VCaP (cell line): ENCODE measurements at regions not wholly inside any gene's neighbourhood (a gene's known extent, or its start where the extent isn't known, plus 50 kb on each side); places are given as distances from the start of the nearest gene placed in this dataset.

Experiments
- H3K27ac ChIP-seq: fragments of 450-650 bp; 2 replicates; pipeline ENCODE4 v1.5.1; 2017
- CTCF ChIP-seq: fragments of 450-650 bp; conservative IDR thresholded peaks from 2 replicates; pipeline ENCODE4 v1.5.1; 2017; ENCODE audit warnings: mild to moderate bottlenecking, moderate library complexity

GRCh38 chr11:81421251-81421860 is 1312.3 kb downstream of the FAM181B start:
- no peak for TF ChIP-seq CTCF
- no peak overlapping the region for H3K27ac ChIP-seq

- no peak overlapping the region for H3K27ac ChIP-seq
Observed at GRCh38 chr11:81420668-81421250, 1312.9 kb downstream of the FAM181B start.

GRCh38 chr11:81397316-81397715 is 1336.3 kb downstream of the FAM181B start:
- no peak for TF ChIP-seq CTCF
- no peak overlapping the region for H3K27ac ChIP-seq

More at GRCh38 chr11:81420668-81421250, 1312.9 kb downstream of the FAM181B start:
- TF ChIP-seq CTCF, result peak; percentile 59

- H3K27ac ChIP-seq, result no peak overlapping the region
- TF ChIP-seq CTCF, result no peak
Observed at GRCh38 chr11:81394311-81394710, 1339.4 kb downstream of the FAM181B start.

GRCh38 chr11:81388326-81388725 is 1345.3 kb downstream of the FAM181B start:
- TF ChIP-seq CTCF, result no peak
- no peak overlapping the region for H3K27ac ChIP-seq

- H3K27ac ChIP-seq, result no peak overlapping the region
- no peak for TF ChIP-seq CTCF
Observed at GRCh38 chr11:81380395-81380794, 1353.3 kb downstream of the FAM181B start.

- H3K27ac ChIP-seq, result no peak overlapping the region
- no peak for TF ChIP-seq CTCF
Observed at GRCh38 chr11:81377418-81377817, 1356.2 kb downstream of the FAM181B start.
